IMR-90 (cell line): ENCODE measurements at regions not wholly inside any gene's neighbourhood (a gene's known extent, or its start where the extent isn't known, plus 50 kb on each side); places are given as distances from the start of the nearest gene placed in this dataset.

Experiments used
- ATAC-seq: fragments of 200-7000 bp; cut with Tn5 transposase; 2 replicates; pipeline ENCODE4 v1.9.1; 2020; ENCODE audit warnings: low read depth, mild to moderate bottlenecking, moderate library complexity
- BruUV-seq: library from RNA; stranded (reverse); fragments of 400-500 nt; replicated peaks from 2 replicates; lab custom pipeline; 2021; lab: Mats Ljungman, UMichigan
- CTCF ChIA-PET: fragments of 300-600 bp; formaldehyde crosslinking; extraction: SDS; loops from one replicate; lab custom pipeline; 2021; ENCODE audit warnings: antibody characterized with exemption; lab: Yijun Ruan, JAX
- POLR2A ChIA-PET: fragments of 300-600 bp; sonication (Branson Sonifier 250); formaldehyde crosslinking; loops from one replicate; lab custom pipeline; 2022; ENCODE audit warnings: antibody characterized with exemption; ENCODE audit not compliant: unreplicated experiment; lab: Charles Lee
- DNase-seq: peaks from one replicate; pipeline ENCODE4 v3.0.0; 2013
- H2AFZ ChIP-seq: replicated peaks from 2 replicates; pipeline ENCODE3; 2013; ENCODE audit warnings: low read length, mild to moderate bottlenecking; ENCODE audit not compliant: poor library complexity
- H2AK5ac ChIP-seq: 2 replicates; pipeline ENCODE4 v1.6.1; 2013; ENCODE audit warnings: low read depth, low read length, inconsistent platforms
- H2AK9ac ChIP-seq: replicated peaks from 2 replicates; pipeline ENCODE3; 2013; ENCODE audit warnings: mild to moderate bottlenecking, low read depth, low read length, moderate library complexity; ENCODE audit not compliant: poor library complexity
- H2BK120ac ChIP-seq: 2 replicates; pipeline ENCODE4 v1.6.1; 2013; ENCODE audit warnings: low read depth, low read length, inconsistent platforms
- H2BK15ac ChIP-seq: 3 replicates; pipeline ENCODE4 v1.6.1; 2013; ENCODE audit warnings: low read depth, low read length, inconsistent platforms
- H2BK20ac ChIP-seq: 2 replicates; pipeline ENCODE4 v1.6.1; 2013; ENCODE audit warnings: low read depth, mild to moderate bottlenecking, inconsistent platforms, low read length, moderate library complexity
- H2BK5ac ChIP-seq: 2 replicates; pipeline ENCODE4 v1.6.1; 2013; ENCODE audit warnings: mild to moderate bottlenecking, low read depth, low read length, inconsistent platforms; ENCODE audit not compliant: poor library complexity, severe bottlenecking
- H3K14ac ChIP-seq: replicated peaks from 2 replicates; pipeline ENCODE4 v1.6.1; 2013; ENCODE audit warnings: low read depth, low read length, inconsistent platforms
- H3K18ac ChIP-seq: 2 replicates; pipeline ENCODE4 v1.6.1; 2013; ENCODE audit warnings: low read depth, low read length, control low read depth
- H3K23ac ChIP-seq: 2 replicates; pipeline ENCODE4 v1.6.1; 2013; ENCODE audit warnings: low read depth, low read length, inconsistent platforms
- H3K27ac ChIP-seq: 2 replicates; pipeline ENCODE4 v1.5.1; 2013; ENCODE audit warnings: mild to moderate bottlenecking, control low read depth, low read length; ENCODE audit not compliant: insufficient read depth
- H3K27me3 ChIP-seq: 2 replicates; pipeline ENCODE4 v1.6.1; 2013; ENCODE audit warnings: low read length; ENCODE audit not compliant: control insufficient read depth, insufficient read depth
- H3K36me3 ChIP-seq: 2 replicates; pipeline ENCODE4 v1.6.1; 2013; ENCODE audit warnings: low read length, mixed read lengths; ENCODE audit not compliant: control insufficient read depth, insufficient read depth
- H3K4ac ChIP-seq: 2 replicates; pipeline ENCODE4 v1.6.1; 2013; ENCODE audit warnings: low read depth, low read length, inconsistent platforms
- H3K4me1 ChIP-seq: 2 replicates; pipeline ENCODE4 v1.6.1; 2013; ENCODE audit warnings: low read length, mixed read lengths; ENCODE audit not compliant: control insufficient read depth, insufficient read depth
- H3K4me2 ChIP-seq: 2 replicates; pipeline ENCODE4 v1.6.1; 2013; ENCODE audit warnings: low read depth, mild to moderate bottlenecking, control low read depth, low read length, moderate library complexity
- H3K4me3 ChIP-seq: 2 replicates; pipeline ENCODE4 v1.5.1; 2013; ENCODE audit warnings: low read depth, mild to moderate bottlenecking, control low read depth, low read length, moderate library complexity; ENCODE audit not compliant: insufficient read depth
- H3K56ac ChIP-seq: 2 replicates; pipeline ENCODE4 v1.6.1; 2013; ENCODE audit warnings: low read length, inconsistent platforms; ENCODE audit not compliant: insufficient read depth; ENCODE audit errors: extremely low read depth
- H3K79me1 ChIP-seq, 2 experiments: 2 replicates each; pipeline ENCODE4 v1.6.1; 2013; ENCODE audit warnings: low read length in 2 of 2, inconsistent platforms in 1 of 2, low read depth in 1 of 2
- H3K9ac ChIP-seq: 2 replicates; pipeline ENCODE4 v1.6.1; 2013; ENCODE audit warnings: low read depth, low read length, control low read depth
- H3K9me1 ChIP-seq: 2 replicates; pipeline ENCODE4 v1.6.1; 2013; ENCODE audit warnings: low read length, inconsistent platforms; ENCODE audit not compliant: insufficient read depth
- H3K9me3 ChIP-seq: 2 replicates; pipeline ENCODE4 v1.6.1; 2013; ENCODE audit warnings: low read length; ENCODE audit not compliant: control insufficient read depth, insufficient read depth
- H4K20me1 ChIP-seq: 2 replicates; pipeline ENCODE4 v1.6.1; 2013; ENCODE audit warnings: low read length, inconsistent platforms; ENCODE audit not compliant: insufficient read depth
- H4K5ac ChIP-seq: 2 replicates; pipeline ENCODE4 v1.6.1; 2013; ENCODE audit warnings: mild to moderate bottlenecking, low read depth, low read length, control low read depth
- H4K8ac ChIP-seq, 2 experiments: 2 replicates each; pipeline ENCODE4 v1.6.1; 2013; ENCODE audit warnings: low read depth in 2 of 2, low read length in 2 of 2, control low read depth in 1 of 2, inconsistent platforms in 1 of 2
- H4K91ac ChIP-seq: 2 replicates; pipeline ENCODE4 v1.6.1; 2013; ENCODE audit warnings: low read depth, low read length, inconsistent platforms; ENCODE audit not compliant: insufficient read depth
- CEBPB ChIP-seq: IDR thresholded peaks from 2 replicates; pipeline ENCODE4 v1.6.1; 2012; ENCODE audit warnings: low read depth, low read length, improper control_type of control experiment
- ELK1 ChIP-seq: fragments of 150-350 bp; IDR thresholded peaks from 2 replicates; pipeline ENCODE4 v1.6.1; 2016; ENCODE audit warnings: low read depth, mild to moderate bottlenecking, low read length, moderate library complexity, borderline replicate concordance
- FOS ChIP-seq: fragments of 150-350 bp; IDR thresholded peaks from 2 replicates; pipeline ENCODE4 v1.6.1; 2016; ENCODE audit warnings: low read depth, low read length
- MAFK ChIP-seq: IDR thresholded peaks from 2 replicates; pipeline ENCODE4 v1.6.1; 2012; ENCODE audit warnings: low read depth, low read length, improper control_type of control experiment
- MAZ ChIP-seq: IDR thresholded peaks from 2 replicates; pipeline ENCODE4 v1.6.1; 2012; ENCODE audit warnings: low read depth, mild to moderate bottlenecking, low read length, improper control_type of control experiment, moderate library complexity, borderline replicate concordance
- MXI1 ChIP-seq: IDR thresholded peaks from 2 replicates; pipeline ENCODE4 v1.6.1; 2012; ENCODE audit warnings: low read depth, mild to moderate bottlenecking, low read length, moderate library complexity, borderline replicate concordance
- NFE2L2 ChIP-seq: fragments of 150-350 bp; IDR thresholded peaks from 2 replicates; pipeline ENCODE4 v1.6.1; 2016; ENCODE audit warnings: low read depth, mild to moderate bottlenecking, low read length
- RFX5 ChIP-seq: IDR thresholded peaks from 2 replicates; pipeline ENCODE4 v1.8.0; 2012; ENCODE audit warnings: low read depth, mild to moderate bottlenecking, low read length, moderate library complexity
- SMC3 ChIP-seq: fragments of 150-350 bp; IDR thresholded peaks from 2 replicates; pipeline ENCODE4 v1.6.1; 2016; ENCODE audit warnings: low read depth, mild to moderate bottlenecking, antibody characterized with exemption, low read length, moderate library complexity
- USF2 ChIP-seq: fragments of 150-350 bp; IDR thresholded peaks from 2 replicates; pipeline ENCODE4 v1.6.1; 2017; ENCODE audit warnings: mild to moderate bottlenecking, antibody characterized with exemption, low read length, low read depth
- WGBS, 2 experiments: methylation state at CpG; one replicate each; pipeline versions ENCODE4 v1.1.5 to v1.1.7; 2013; ENCODE audit warnings: missing lambda C conversion rate in 2 of 2; ENCODE audit not compliant: insufficient read length in 1 of 2; ENCODE audit errors: extremely low coverage in 2 of 2; 5-methylcytosine and 5-hydroxymethylcytosine counted together
- dilution Hi-C: fragments of 300-500 bp; cut with HindIII; formaldehyde crosslinking; loops from one replicate; pipeline ENCODE4 v1.14.3; 2018; ENCODE audit warnings: low sequenced_read_pairs; ENCODE audit not compliant: unreplicated experiment
- in situ Hi-C: fragments of 300-500 bp; cut with MboI; formaldehyde crosslinking; loops from 3 replicates; pipeline ENCODE4 v1.14.3; 2019; ENCODE audit warnings: low sequenced_read_pairs, inconsistent platforms, mixed read lengths
- intact Hi-C: fragments of 100-400 bp; cut with micrococcal nuclease; formaldehyde crosslinking; loops from 2 replicates; pipeline ENCODE4 v1.10.0; 2022

- Histone ChIP-seq H3K4me3 (no peak overlapping the region), H2BK120ac (no peak overlapping the region), H3K36me3 (no peaks in the 10 kb centered on the region), H3K56ac (no peak overlapping the region), H4K5ac (no peak overlapping the region), H2BK20ac (no peak overlapping the region), H3K18ac (no peak overlapping the region), H3K9me3 (peaks cover 3% of the 10 kb centered on the region; the same call in 1 of the 2 replicates), H3K4me2 (no peak overlapping the region), H3K14ac (no peak overlapping the region), H4K91ac (no peak overlapping the region), H3K27me3 (no peaks in the 10 kb centered on the region), H3K4me1 (no peaks in the 10 kb centered on the region), H2AK9ac (no peak overlapping the region), H2BK15ac (no peak overlapping the region), H3K27ac (no peak overlapping the region), H3K4ac (no peak overlapping the region), H3K23ac (no peak overlapping the region), H3K79me1 (no peaks in the 10 kb centered on the region), H2AFZ (no peak overlapping the region), H3K9me1 (no peaks in the 10 kb centered on the region), H2BK5ac (no peak overlapping the region), H4K20me1 (no peaks in the 10 kb centered on the region), H4K8ac (no peak overlapping the region), H2AK5ac (no peak overlapping the region), H3K9ac (no peak overlapping the region)
- BruUV-seq, result no TSS peak
- POLR2A ChIA-PET, result no interaction called here
- WGBS, 2 experiments, result 24% methylated on average over 2 of the region's 5 CpGs; no CpG with 5 or more reads in 1 of the 2 experiments
- in situ Hi-C loops (no loop called here), intact Hi-C loops (no loop called here), dilution Hi-C loops (no loop called here)
- CTCF ChIA-PET, result no interaction called here
- ATAC-seq, result no peak
- DNase-seq, result no peak
- no peak for TF ChIP-seq CEBPB
- TF ChIP-seq MAFK, result no peak
- TF ChIP-seq USF2, result no peak
- TF ChIP-seq ELK1, result no peak
- no peak for TF ChIP-seq MXI1
- TF ChIP-seq MAZ, result no peak
- TF ChIP-seq FOS, result no peak
- TF ChIP-seq NFE2L2, result no peak
- TF ChIP-seq SMC3, result no peak
- TF ChIP-seq RFX5, result no peak
Measured at GRCh38 chr12:16972923-16973770, 367.2 kb upstream of the LMO3 start.
